ENCODE measurements at regions not wholly inside any gene's neighbourhood (a gene's known extent, or its start where the extent isn't known, plus 50 kb on each side); places are given as distances from the start of the nearest gene placed in this dataset.

GRCh38 chr6:40265615-40266014, 321.5 kb downstream of the LRFN2 start:
- no peak for DNase-seq

DNA sequence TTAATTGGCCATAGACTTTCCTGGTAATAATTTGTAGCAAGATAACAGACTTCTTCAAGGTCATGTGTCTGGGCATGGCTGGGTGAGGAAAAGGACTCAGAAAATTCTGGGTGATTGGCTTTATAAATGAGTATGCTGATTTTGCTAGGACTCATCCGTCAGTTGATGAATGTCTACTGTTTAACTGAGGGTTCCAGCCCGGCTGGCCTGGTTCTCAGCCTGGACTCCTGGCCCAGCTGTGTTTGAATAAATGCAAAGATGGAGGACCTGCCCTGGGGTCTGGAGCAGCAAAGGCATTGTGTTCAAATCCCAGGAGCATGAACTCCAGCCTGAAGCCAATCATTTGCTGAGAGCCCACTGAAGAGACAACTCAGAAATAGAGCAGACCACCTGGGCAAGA, 323.2 kb downstream of the LRFN2 start:
- no peak for DNase-seq

GRCh38 chr6:40262363-40262762, 324.8 kb downstream of the LRFN2 start:
- no peak for DNase-seq

- DNase-seq, result no peak
These were observed 324.3 kb upstream of the MOCS1 start for GRCh38 chr6:40258531-40258930.

DNA sequence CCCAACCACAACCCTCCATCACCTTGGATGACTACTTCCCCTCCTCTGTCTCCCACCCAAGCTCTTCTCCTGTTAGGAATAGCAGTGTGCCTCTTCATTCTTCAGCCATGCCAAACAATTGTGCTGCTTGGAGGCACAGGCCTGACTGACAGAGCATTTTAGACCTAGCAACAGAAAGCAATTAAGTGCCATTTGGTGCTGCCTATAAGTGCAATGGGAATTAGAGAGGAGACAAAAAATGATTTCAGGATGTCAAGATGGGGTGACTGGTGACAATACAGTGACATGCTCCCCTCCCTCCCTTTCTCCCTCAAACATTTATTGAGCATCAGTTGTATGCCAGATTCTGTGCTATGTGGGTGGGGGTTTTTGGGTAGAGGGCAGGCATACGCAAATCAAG, 322.6 kb upstream of the MOCS1 start:
- DNase-seq, result no peak

- no peak for DNase-seq
These were observed 322.0 kb upstream of the MOCS1 start for GRCh38 chr6:40256224-40256623.

- no peak for DNase-seq
These were observed 319.2 kb upstream of the MOCS1 start for GRCh38 chr6:40253420-40253819.

DNA sequence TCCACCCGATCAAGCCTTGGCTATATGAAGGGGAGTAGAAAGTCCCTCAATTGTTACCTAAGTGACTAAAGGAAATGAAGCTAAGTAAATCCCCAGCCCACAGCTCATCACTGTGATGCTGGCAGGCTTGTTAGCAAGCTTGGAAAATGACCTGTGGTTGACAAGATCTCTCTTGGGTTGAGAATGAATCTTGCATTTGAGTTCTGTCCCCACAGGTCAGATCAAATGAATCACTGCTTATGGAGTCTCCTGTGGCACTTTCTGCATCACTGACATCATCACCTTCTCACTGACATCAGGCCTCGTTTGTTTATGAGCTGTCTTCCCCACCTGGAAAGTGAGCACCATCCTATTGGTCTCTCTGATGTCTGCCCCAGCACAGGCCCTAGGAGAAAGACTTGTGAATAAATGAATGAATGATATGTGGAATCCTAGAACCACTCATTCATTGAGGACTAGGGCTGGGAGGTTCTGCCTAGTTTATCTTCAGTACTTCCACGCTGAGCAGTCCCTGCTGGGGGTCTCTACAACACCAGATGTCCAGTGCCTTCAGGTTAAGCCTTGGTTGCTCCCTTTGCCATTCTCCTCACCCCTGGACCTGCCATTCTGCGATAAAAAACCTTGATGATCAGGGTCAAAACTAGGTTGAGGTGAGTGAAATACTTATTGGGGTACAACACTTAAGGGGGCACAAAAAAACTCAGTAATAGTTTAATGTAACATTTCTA, 318.4 kb upstream of the MOCS1 start:
- DNase-seq, result no peak

- DNase-seq, result no peak
These were observed 317.5 kb upstream of the MOCS1 start for GRCh38 chr6:40251637-40252300.

- DNase-seq, result no peak
These were observed 315.7 kb upstream of the MOCS1 start for GRCh38 chr6:40249935-40250334.

DNA sequence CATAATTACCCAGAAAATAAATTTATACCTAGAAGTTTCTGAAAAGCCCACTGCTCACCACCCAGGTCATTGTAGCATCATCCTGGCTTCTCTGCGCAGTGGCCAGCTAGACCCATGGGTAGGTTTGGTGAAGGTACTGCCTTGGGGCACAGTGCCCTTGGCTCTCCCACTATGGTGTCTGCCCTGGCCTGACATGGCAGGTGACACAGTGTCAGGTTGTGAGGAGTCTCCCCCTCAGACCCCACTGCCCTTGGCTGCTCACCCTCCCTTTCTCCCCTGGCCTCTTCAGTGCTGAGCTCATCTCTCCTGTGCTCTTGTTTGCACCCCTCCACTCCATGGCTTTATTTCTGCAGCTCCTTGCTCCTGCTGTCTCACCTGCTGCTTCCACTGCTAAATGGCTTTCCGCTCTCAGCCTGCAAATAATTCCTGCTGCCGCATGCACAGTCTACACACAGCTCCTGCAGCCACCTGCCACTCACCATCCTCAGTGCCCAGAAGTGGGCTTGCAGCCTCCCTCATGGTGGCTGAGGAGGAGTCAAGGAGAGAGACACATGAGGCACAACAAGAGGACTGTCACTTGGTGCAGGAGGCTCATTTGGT, 313.4 kb upstream of the MOCS1 start:
- DNase-seq, result no peak

DNA sequence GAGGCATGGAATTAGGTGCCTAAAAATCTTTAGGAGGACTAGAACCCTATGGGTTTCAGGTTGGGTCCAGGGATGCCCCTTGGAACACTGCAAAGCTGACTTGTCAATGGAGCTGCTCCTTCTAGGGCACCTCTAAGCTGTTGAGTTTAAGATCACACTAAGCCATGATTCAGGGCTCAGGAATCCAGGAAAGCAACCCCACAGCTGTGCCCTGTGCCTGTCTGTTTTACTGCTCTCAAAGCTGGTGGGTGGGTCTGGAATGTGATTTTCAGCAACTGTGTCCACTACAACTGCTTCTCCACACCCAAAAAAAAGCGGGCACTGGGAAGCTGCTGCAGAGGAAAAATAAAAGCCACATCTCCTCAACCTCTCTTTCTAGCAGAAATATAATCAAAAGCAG, 310.4 kb upstream of the MOCS1 start:
- no peak for DNase-seq

DNA sequence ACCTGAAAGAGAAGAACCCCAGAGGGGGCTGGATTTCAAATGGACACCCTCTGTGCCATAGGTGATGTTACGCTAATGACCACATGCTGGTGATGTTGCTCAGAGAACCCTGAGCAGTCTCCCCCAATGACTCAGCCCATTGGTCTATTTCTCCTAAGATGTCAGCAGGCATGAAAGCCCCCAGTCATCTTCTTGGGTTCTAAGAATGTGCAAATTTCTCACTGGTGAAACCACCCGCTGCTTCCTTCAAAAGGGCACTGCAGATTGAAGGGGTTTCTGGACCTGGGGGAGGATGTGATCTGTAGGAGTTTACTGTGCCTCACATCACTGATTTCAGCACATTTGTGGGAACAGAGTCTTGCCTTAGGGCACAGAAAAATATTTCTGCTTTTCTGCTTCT, 298.4 kb upstream of the MOCS1 start:
- DNase-seq, result no peak

DNA sequence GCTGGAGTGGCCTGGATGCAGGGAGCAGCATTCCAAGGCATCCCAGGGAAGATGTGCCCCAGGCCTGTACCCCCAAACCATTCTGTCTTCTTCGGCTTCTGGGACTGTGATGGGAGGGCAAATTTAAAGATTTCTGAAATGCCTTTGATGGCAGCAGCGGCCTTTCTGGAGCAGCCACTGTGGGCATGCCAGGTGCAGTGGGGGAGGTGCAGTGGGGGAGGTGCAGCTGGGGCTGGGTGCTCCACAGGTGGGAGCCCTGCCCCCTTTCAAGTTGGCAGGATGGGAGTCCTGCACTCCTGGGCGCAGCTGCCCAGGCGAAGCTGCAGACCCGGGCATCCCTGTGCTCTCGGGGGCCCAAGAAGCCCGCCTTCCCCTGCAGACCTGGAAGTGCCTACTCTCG, 293.5 kb upstream of the MOCS1 start:
- DNase-seq, result no peak

DNA sequence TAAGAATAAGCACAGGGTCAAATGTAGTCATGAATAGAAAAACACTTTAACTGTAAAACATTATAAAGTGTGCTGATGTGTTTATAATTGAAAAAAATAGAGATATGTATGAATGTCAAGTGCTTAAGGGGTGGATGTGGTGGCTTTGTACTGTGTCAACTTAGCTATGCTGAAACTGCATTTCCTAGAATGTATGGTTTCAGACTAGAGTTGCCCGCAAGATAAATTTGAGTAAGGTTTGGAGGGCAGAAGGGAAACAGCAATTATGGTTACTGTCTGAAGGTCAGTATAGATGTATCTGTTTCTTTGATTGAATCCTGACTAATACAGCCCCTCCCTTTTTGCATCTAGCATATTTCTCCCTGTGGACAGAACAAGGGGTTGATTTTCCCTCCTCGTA, 288.1 kb upstream of the MOCS1 start:
- no peak for DNase-seq

DNA sequence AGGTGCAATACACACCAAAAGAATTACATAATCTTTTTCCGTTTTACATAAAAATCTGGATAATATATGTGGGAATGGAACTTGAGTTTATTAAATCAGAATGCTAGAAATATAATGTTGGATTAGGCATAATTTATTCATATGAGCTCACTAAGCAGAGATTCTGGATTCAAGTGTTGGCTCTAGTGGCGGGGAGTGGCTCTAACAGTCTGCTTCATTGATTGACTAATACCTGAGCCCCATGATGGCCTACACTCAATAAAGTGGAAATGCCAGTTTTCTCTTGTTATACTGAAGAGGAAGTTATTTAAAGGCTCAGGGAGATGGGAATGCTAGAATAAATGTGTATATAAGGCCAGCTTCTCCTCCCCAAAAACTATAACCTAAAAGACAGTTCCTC, 285.5 kb upstream of the MOCS1 start:
- no peak for DNase-seq

DNA sequence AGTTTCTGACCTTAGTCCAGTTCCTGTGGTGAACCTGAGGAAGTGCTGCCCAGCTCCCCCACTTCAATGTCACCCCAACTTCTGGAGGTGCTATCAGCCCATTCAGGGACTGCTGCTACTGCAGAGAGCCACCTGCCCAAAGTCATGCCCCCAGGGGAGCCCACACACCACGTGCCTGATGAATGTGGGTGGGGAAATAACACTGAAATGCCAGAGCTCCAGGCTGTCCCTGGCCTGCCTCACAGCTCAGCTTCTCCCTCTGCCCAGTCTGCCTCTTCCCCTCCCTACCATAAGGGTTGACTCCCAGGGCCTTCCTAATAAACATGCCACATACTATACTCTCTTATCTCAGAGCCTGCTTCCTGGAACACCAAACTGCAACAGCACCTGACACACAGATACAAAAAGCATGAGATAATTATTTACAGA, 276.4 kb upstream of the MOCS1 start:
- no peak for DNase-seq

DNA sequence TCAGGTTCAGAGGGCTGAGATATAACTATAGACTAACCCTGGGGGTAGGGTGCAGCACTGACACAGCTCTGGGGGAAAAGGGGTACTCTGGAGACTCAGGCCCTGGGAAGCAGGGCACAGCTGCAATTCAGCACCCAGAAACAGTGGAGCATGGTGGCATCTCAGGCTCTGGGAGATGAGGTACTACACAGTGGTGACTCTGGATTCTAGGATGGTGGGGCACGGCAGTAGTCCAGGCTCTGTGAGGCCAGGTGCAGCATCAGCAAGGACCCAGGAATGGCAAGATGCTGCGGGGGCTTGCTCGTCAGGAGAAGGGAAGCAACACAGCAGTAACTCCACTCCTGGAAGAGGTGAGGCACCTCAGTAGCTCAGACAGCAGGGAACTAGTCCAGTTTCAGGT, 271.5 kb upstream of the MOCS1 start:
- no peak for DNase-seq

- no peak for DNase-seq
These were observed 270.7 kb upstream of the MOCS1 start for GRCh38 chr6:40205004-40205403.

GRCh38 chr6:40197371-40197770, 263.1 kb upstream of the MOCS1 start:
- DNase-seq, result no peak

DNA sequence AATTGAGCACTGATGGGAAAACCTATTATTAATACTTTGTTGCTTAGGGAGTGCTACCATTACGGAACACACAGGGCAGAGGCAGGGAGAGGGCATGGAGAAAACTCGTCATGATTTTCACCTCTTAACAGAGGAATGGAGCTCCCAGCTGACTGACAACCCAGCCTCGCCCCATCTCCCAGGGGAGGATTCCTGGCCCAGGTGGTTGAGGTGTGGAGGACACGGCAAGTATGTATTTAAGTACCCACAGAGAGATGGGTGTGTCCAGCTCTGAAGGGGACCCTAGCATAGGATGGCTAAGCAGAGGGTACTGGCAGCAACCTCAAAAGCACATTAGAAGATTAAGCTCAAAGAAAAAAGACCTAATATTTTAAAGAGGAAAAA, 261.9 kb upstream of the MOCS1 start:
- no peak for DNase-seq

- no peak for DNase-seq
These were observed 261.3 kb upstream of the MOCS1 start for GRCh38 chr6:40195428-40196134.

GRCh38 chr6:40194447-40195170, 260.3 kb upstream of the MOCS1 start:
- DNase-seq, result no peak

Measured in inflammatory macrophage (primary cell).